ENCODE measurements at regions not wholly inside any gene's neighbourhood (a gene's known extent, or its start where the extent isn't known, plus 50 kb on each side); places are given as distances from the start of the nearest gene placed in this dataset.

DNA sequence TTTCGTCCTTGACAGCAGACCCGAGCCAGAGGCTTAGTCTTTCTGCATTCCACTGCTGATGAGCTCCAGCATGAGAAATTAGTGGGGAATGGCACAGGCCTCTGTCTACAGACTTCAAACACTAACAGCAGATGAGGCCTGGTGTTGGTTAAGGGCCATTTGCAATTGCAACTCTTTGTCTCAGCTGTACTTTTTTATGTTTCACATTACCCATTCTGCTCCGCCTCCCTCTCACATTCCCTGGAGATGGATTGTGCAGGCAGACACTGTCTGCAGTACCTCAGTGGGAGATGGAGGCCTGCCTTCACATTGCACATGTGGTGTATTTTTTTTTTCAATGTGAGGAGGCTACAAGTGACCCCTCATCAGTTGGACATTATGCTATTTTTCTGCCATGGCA is 370.2 kb downstream of the DUSP10 start:
- no peak overlapping the region for H3K27ac Mint-ChIP-seq
- no peak overlapping the region for H3K4me3 Mint-ChIP-seq
- H3K27me3 Mint-ChIP-seq: peaks cover 6% of the 10 kb centered on the region
- H3K36me3 Mint-ChIP-seq: no peaks in the 10 kb centered on the region
- H3K4me1 Mint-ChIP-seq (ENCODE audit: low read depth): no peaks in the 10 kb centered on the region
- H3K9me3 Mint-ChIP-seq (ENCODE audit: low read depth): no peaks in the 10 kb centered on the region

DNA sequence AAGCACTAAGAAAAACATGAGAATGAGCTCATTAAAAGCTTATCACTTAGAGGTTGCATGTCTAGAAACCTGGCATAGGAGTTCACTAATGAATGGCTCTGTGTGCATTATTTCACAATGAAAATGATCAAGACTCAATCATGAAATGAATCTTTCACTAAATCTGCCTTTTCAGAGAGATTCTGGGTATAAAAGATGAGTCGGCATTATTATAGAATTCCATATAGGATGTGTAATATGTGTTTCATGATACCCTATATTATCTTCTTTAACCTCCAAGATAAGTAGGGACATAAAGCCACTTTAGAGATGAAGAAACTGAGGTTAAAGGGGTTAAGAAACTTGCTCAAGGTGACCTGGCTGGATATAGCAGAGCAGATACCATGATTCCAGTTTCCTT is 368.1 kb downstream of the DUSP10 start:
- Mint-ChIP-seq H3K27ac (no peak overlapping the region), H3K4me3 (no peak overlapping the region), H3K27me3 (peaks cover 6% of the 10 kb centered on the region), H3K36me3 (no peaks in the 10 kb centered on the region), H3K9me3 (ENCODE audit: low read depth) (no peaks in the 10 kb centered on the region), H3K4me1 (ENCODE audit: low read depth) (no peaks in the 10 kb centered on the region)

DNA sequence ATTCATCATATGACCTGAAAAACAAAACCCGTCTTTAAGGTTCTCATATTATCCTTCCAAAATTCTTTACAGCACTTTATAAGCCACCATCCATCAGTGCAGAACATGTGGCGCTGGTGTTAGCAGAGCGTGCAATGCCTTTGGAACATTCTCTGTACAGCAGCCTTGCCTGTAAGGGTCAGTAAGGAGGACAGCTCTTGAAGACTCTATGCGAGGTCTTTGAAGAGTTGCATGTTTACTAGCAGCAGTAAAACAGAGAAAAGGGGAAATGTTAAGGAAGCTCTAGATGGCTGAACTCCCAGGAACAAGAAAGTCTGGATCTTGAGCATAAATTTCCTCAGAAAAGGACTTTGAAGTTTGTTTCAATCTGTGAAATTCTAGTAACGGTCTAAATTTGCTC is 365.6 kb downstream of the DUSP10 start:
- Mint-ChIP-seq H3K4me1 (ENCODE audit: low read depth) (no peaks in the 10 kb centered on the region), H3K9me3 (ENCODE audit: low read depth) (no peaks in the 10 kb centered on the region), H3K27ac (no peak overlapping the region), H3K36me3 (no peaks in the 10 kb centered on the region), H3K4me3 (no peak overlapping the region), H3K27me3 (peaks cover 5% of the 10 kb centered on the region)

DNA sequence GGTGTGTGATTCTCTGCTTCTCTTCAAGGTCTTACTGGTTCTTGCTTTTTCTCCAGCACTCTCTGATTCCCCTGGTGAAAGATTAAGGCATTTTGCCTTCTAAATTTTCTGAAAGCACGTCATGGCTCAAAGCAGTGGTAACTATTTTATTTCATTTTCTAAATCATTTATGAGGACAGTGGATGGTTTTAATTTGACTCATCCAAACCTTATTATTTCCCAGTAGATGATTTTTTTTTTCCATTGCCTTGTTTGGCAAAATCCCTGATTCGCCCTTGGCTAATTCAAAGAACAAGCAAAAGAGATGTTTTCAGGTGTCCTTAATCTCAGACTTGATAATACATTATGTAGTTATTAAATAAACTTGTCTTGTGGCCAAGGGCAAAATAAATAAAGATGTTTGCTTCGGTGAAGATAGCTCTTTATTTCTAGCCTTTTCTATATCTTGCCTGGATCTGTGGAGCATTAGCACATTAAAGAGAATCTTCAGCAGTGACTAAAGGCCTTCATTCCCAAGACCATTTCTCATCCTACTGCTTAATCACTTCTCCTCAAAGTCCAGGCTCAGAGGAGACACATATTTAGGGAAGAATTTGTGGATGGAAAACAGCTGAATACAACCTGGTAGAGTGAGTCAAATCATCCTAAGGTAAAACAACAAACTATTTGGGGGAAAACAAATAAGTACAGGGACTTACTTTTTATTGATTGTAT is 359.8 kb downstream of the DUSP10 start:
- no peaks in the 10 kb centered on the region for H3K4me1 Mint-ChIP-seq (ENCODE audit: low read depth)
- no peak overlapping the region for H3K27ac Mint-ChIP-seq
- no peaks in the 10 kb centered on the region for H3K36me3 Mint-ChIP-seq
- no peak overlapping the region for H3K4me3 Mint-ChIP-seq
- peaks cover 4% of the 10 kb centered on the region for H3K27me3 Mint-ChIP-seq
- H3K9me3 Mint-ChIP-seq (ENCODE audit: low read depth): no peaks in the 10 kb centered on the region

DNA sequence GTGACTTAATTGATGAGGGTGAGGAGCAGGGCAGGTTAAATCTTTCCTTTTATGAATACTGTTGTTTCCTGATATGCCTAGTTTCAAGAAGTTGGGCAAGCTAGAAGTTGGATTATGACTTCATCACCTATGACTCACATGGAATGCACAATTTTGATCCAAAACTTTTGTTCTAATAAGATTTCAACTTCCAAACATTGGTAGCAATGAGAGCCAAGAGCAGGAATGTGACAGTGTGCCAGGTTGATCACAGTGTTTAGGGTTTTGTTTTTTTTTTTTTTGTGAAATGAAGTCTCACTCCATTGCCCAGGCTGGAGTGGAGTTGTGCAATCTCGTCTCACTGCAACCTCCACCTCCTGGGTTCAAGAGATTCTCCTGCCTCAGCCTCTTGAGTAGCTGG is 349.4 kb downstream of the DUSP10 start:
- H3K36me3 Mint-ChIP-seq: no peaks in the 10 kb centered on the region
- H3K27me3 Mint-ChIP-seq: peaks cover 15% of the 10 kb centered on the region
- no peaks in the 10 kb centered on the region for H3K4me1 Mint-ChIP-seq (ENCODE audit: low read depth)
- H3K4me3 Mint-ChIP-seq: no peak overlapping the region
- H3K9me3 Mint-ChIP-seq (ENCODE audit: low read depth): no peaks in the 10 kb centered on the region
- H3K27ac Mint-ChIP-seq: no peak overlapping the region

DNA sequence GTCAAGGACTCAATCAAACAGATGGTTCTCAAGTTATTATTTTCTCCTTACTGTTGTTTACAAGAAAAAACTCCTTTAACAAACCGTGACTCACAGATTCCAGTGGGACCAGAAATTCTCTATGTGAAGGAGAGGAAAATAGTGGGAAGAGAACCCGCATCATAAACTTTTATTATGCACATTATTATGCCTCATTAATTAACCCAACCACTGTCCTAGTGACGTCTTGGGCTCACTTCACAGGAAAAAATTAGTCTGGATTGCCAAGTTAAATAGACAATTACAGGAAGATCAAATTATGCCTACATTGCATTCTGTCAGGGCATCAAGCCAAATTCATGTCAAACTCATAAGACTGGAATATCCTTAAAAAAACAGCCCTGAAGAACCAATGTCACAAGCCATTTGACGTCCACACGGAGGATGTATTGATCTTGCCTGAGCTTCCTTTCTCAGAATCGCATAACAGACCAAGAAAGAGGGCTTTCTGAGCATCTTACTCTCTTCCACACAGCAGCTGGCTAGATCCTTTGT is 347.8 kb downstream of the DUSP10 start:
- no peaks in the 10 kb centered on the region for H3K36me3 Mint-ChIP-seq
- H3K4me1 Mint-ChIP-seq (ENCODE audit: low read depth): no peaks in the 10 kb centered on the region
- peaks cover 17% of the 10 kb centered on the region for H3K27me3 Mint-ChIP-seq
- H3K27ac Mint-ChIP-seq: no peak overlapping the region
- peaks cover under 1% of the 10 kb centered on the region for H3K9me3 Mint-ChIP-seq (ENCODE audit: low read depth)
- no peak overlapping the region for H3K4me3 Mint-ChIP-seq

DNA sequence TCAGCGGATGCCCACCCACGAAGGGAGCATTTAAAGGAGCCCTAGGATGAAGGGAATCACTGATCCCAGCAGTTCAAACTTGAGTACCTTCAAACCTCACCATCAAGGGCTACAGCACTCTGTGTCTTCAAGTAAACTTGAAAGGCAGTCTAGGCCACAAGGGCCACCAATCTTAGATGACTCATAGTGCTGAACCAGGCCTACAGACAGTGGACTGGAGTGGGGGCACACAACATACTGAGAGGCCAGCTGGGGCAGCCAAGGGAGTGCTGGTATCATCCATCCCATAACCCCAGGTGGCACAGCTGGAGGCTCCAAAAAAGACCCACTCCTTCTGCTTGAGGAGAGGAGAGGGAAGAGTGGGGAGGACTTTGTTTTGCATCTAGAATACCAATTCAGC is 345.4 kb downstream of the DUSP10 start:
- Mint-ChIP-seq H3K36me3 (no peaks in the 10 kb centered on the region), H3K9me3 (ENCODE audit: low read depth) (peaks cover 8% of the 10 kb centered on the region), H3K4me1 (ENCODE audit: low read depth) (no peaks in the 10 kb centered on the region), H3K27ac (no peak overlapping the region), H3K4me3 (no peak overlapping the region), H3K27me3 (peaks cover 14% of the 10 kb centered on the region)

DNA sequence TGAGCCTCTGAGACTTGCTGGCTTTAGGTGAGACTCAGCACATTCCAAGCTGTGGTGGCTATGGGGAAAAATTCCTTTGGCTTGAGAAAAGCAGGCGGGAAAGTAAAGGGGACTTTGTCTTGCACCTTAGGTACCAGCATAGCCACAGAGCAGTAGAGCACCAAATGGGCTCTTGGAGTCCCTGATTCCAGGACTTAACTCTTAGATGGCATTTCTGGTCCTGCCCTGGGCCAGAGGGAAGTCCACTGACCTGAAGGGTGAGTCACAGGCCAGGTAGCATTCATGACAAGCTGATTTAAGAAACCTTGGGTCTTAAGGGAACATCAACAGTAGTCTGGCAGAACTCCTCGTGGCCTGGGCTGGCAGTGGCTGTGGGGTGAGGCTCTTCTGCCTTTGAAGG is 344.7 kb downstream of the DUSP10 start:
- Mint-ChIP-seq H3K36me3 (no peaks in the 10 kb centered on the region), H3K4me3 (no peak overlapping the region), H3K27me3 (peaks cover 12% of the 10 kb centered on the region), H3K4me1 (ENCODE audit: low read depth) (no peaks in the 10 kb centered on the region), H3K27ac (no peak overlapping the region), H3K9me3 (ENCODE audit: low read depth) (peaks cover 8% of the 10 kb centered on the region)

DNA sequence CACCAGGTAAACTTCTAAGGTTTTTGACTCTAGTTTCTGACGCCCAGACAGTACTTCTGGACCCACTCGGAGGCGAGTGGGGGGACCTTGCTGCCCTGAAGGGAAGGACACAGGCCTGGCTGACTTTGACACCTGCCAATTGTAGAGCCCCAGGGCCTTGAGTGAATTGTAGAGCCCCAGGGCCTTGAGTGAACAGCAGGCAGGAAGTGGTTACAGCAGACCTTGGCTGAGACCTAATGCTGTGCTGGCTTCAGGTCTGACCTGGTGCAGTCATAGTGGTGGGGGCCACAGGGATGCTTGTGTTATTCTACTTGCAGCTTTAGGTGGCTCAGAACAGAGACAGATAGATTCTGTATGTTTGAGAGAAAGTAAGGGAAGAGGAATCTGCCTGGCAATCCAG is 344.3 kb downstream of the DUSP10 start:
- peaks cover 12% of the 10 kb centered on the region for H3K9me3 Mint-ChIP-seq (ENCODE audit: low read depth)
- no peaks in the 10 kb centered on the region for H3K36me3 Mint-ChIP-seq
- H3K27ac Mint-ChIP-seq: no peak overlapping the region
- H3K4me1 Mint-ChIP-seq (ENCODE audit: low read depth): no peaks in the 10 kb centered on the region
- no peak overlapping the region for H3K4me3 Mint-ChIP-seq
- H3K27me3 Mint-ChIP-seq: peaks cover 9% of the 10 kb centered on the region

DNA sequence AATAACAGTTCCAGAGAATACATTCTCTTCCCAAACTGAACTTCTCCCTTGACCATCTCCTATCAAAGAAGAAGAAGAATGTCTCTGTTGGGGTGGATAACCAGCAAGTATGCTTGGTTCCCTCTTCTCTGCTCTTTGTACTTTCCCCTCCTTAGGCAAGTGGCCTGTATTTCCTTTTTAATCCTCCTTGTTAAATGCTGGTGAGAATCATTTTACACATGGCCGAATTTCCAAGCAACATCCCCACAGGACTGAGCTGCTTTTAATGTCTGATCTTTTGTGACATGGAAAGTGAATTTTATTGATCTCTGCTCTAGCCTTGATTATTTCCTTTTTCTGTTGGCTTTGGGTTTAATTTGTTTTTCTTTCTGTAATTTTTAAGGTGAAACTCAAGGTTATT is 336.7 kb downstream of the DUSP10 start:
- Mint-ChIP-seq H3K36me3 (no peaks in the 10 kb centered on the region), H3K9me3 (ENCODE audit: low read depth) (peaks cover 4% of the 10 kb centered on the region), H3K4me3 (no peak overlapping the region), H3K4me1 (ENCODE audit: low read depth) (no peaks in the 10 kb centered on the region), H3K27ac (no peak overlapping the region), H3K27me3 (peaks cover 2% of the 10 kb centered on the region)

DNA sequence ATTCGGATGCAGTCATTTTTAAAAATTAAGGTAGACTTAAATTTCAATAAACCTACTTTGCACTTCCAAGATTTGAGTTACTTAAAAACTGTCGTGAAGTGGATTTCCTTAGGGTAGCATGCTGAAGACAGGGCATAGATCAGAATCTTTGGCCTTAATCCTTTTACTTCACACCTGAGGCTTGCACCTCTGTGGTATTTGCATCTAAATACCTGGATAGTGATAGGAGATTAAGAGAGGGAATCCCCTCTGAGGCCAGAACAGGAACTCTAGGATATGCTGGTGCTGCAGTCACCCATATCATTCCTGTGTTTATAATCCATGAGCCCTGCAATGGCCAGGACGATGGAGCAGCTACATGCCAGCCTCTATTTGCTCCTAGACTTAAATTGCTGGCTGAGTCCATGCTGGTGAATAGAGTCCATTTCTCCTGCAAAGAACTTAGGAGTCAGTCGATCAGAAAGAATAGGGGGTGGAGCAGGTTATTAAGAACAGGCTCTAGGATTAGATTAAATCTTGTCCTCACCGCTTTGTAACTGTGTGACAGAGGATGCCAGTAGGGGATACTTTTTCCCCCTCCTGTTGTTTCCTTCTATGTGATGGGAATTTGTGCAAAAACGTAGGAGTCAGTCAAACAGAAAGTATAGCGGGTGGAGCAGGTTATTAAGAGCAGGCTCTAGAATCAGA is 333.6 kb downstream of the DUSP10 start:
- no peak overlapping the region for H3K27ac Mint-ChIP-seq
- H3K9me3 Mint-ChIP-seq (ENCODE audit: low read depth): no peaks in the 10 kb centered on the region
- H3K4me3 Mint-ChIP-seq: no peak overlapping the region
- H3K27me3 Mint-ChIP-seq: peaks cover 9% of the 10 kb centered on the region
- no peaks in the 10 kb centered on the region for H3K4me1 Mint-ChIP-seq (ENCODE audit: low read depth)
- H3K36me3 Mint-ChIP-seq: no peaks in the 10 kb centered on the region

DNA sequence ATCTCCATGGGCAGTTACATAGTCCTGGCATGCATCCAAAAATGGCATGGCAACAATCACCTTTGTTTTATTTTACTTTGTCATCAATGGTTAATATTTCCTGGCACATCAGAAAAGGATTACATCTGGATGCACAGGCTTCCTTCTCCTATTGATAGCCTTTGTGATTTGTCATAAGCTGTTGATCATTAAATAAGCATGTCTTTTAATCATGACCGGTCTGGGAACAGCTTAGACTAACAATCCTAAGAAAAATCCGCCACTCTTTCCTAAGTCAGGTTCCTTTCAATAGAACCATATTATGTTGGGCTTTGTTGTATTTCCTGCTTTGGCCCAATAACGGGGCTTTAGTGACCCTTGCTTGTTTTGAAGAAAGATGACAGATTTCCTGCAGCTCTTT is 330.6 kb downstream of the DUSP10 start:
- H3K9me3 Mint-ChIP-seq (ENCODE audit: low read depth): no peaks in the 10 kb centered on the region
- peaks cover 17% of the 10 kb centered on the region for H3K27me3 Mint-ChIP-seq
- no peak overlapping the region for H3K27ac Mint-ChIP-seq
- H3K4me1 Mint-ChIP-seq (ENCODE audit: low read depth): no peaks in the 10 kb centered on the region
- H3K4me3 Mint-ChIP-seq: no peak overlapping the region
- no peaks in the 10 kb centered on the region for H3K36me3 Mint-ChIP-seq

DNA sequence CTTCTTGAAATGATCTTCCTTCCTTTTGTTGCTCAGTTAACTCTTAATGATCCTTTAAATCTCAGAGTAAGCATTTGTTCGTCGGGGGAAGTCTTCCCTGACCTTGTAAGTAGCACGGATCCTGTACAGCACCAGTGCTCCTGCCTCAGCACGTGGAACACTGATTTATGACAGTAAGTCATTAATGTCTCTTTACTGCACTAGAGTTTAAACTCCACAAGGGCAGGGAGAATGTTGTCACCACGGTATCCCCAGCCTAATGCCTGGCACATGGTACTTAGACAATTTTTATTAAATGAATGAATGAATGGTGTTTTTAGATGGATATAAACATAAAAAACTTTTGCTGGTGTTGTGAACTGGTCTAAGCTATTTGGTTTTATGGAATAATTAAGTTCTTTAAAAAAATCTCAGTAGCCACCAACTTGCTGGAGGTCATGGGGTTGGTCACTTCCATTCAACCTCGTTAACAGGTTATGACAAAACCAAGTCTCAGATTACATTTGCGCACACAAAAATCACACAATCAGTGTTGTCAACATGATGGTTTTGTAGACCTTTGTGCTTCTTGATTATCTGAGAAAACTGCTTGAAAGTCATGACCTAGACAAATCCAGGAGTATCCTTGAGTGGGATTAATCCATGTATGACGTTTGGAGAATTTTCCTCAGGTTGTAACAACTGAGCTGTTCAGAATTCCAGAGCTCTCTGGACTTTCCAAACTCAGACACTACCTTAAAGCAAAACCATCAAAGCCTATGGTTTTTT is 326.9 kb downstream of the DUSP10 start:
- H3K9me3 Mint-ChIP-seq (ENCODE audit: low read depth): no peaks in the 10 kb centered on the region
- H3K27me3 Mint-ChIP-seq: peaks cover 17% of the 10 kb centered on the region
- H3K27ac Mint-ChIP-seq: no peak overlapping the region
- no peaks in the 10 kb centered on the region for H3K36me3 Mint-ChIP-seq
- H3K4me1 Mint-ChIP-seq (ENCODE audit: low read depth): no peaks in the 10 kb centered on the region
- no peak overlapping the region for H3K4me3 Mint-ChIP-seq

DNA sequence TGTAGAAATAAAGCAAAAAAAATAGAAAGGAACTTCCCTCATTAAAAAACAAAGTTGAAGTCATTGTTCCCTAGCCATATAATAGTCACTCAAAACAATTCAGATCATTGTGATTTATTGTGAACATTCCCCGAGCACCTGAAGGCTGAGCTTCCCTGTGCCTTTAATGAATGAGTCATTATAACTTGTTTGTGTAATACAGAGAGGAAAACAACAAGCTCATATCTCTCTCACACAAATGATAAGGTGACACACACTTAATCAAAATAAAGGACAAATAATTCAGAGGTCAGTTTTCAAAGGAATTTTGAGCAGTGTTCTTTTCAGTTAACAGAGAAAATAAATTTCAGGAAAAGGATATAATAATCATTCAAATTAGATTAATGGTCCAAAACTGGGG is 326.2 kb downstream of the DUSP10 start:
- Mint-ChIP-seq H3K36me3 (no peaks in the 10 kb centered on the region), H3K27me3 (peaks cover 12% of the 10 kb centered on the region), H3K9me3 (ENCODE audit: low read depth) (no peaks in the 10 kb centered on the region), H3K27ac (no peak overlapping the region), H3K4me1 (ENCODE audit: low read depth) (no peaks in the 10 kb centered on the region), H3K4me3 (no peak overlapping the region)

DNA sequence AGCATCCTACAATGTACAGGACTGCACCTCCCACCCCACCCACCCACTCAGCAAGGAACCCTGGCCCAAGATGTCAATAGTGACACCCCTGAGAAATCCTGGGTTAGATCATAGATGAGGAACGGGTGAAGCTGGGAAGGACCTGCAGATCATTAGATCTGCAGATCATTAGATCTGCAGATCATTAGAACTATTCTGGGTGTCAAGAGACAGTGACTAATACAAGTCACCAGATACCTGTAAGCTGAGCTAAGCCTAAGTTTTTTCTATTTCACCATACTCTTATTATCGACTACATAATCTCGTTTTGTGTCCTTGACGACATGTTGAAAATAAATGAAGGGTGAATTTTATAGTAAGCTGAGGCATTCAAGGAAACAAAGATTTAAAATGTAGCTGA is 325.7 kb downstream of the DUSP10 start:
- H3K4me1 Mint-ChIP-seq (ENCODE audit: low read depth): no peaks in the 10 kb centered on the region
- H3K27ac Mint-ChIP-seq: no peak overlapping the region
- H3K9me3 Mint-ChIP-seq (ENCODE audit: low read depth): no peaks in the 10 kb centered on the region
- no peaks in the 10 kb centered on the region for H3K36me3 Mint-ChIP-seq
- no peak overlapping the region for H3K4me3 Mint-ChIP-seq
- H3K27me3 Mint-ChIP-seq: peaks cover 10% of the 10 kb centered on the region
